ENCODE measurements at regions not wholly inside any gene's neighbourhood (a gene's known extent, or its start where the extent isn't known, plus 50 kb on each side); places are given as distances from the start of the nearest gene placed in this dataset.

DNA sequence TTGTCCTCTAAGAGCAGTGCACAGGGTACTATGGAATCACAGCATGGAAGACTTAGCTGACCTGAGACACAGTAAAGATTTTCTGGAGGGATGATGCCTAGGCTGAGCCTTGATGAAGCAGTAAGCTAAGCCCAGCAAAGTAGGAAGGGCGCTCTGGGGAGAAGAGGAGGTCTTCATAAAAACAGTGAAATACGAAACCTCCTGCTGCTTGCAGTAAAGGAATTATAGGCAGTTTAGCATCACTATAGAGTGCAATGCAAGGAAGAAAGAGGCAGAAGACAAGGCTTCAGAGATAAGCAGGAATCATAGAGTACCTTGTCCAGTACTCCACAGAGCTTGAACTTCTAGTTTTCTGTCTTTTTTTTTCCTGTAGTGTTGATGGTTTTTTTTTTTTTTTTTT, 555.7 kb upstream of the CADM1 start:
- Histone ChIP-seq H3K27ac (ENCODE audit: low read depth, low read length) (no peak overlapping the region), H3K27me3 (ENCODE audit: control insufficient read depth, insufficient read depth, low read length, poor library complexity, severe bottlenecking) (peaks cover 59% of the 10 kb centered on the region), H3K36me3 (ENCODE audit: control insufficient read depth, insufficient read depth, low read length) (no peaks in the 10 kb centered on the region), H3K4me3 (ENCODE audit: low read length) (no peak overlapping the region), H3K9ac (ENCODE audit: extremely low read depth, low read length, poor library complexity, severe bottlenecking) (no peak overlapping the region), H3K9me3 (ENCODE audit: control insufficient read depth, low read length) (no peaks in the 10 kb centered on the region), H3K4me1 (ENCODE audit: control insufficient read depth, insufficient read depth, low read length) (peaks cover 27% of the 10 kb centered on the region)
- Mint-ChIP-seq H3K27ac (no peak overlapping the region), H3K4me1 (peaks cover 47% of the 10 kb centered on the region), H3K36me3 (ENCODE audit: low read depth) (no peaks in the 10 kb centered on the region), H3K27me3 (ENCODE audit: insufficient read depth) (peaks cover 51% of the 10 kb centered on the region), H3K4me3 (no peak overlapping the region), H3K9me3 (no peaks in the 10 kb centered on the region)
- no peak for DNase-seq
- TF ChIP-seq, protein P1, sequence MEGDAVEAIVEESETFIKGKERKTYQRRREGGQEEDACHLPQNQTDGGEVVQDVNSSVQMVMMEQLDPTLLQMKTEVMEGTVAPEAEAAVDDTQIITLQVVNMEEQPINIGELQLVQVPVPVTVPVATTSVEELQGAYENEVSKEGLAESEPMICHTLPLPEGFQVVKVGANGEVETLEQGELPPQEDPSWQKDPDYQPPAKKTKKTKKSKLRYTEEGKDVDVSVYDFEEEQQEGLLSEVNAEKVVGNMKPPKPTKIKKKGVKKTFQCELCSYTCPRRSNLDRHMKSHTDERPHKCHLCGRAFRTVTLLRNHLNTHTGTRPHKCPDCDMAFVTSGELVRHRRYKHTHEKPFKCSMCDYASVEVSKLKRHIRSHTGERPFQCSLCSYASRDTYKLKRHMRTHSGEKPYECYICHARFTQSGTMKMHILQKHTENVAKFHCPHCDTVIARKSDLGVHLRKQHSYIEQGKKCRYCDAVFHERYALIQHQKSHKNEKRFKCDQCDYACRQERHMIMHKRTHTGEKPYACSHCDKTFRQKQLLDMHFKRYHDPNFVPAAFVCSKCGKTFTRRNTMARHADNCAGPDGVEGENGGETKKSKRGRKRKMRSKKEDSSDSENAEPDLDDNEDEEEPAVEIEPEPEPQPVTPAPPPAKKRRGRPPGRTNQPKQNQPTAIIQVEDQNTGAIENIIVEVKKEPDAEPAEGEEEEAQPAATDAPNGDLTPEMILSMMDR (conservative IDR thresholded peaks at IDR 0.05): no peak
- WGBS, 2 experiments (ENCODE audit: insufficient coverage in 1 of 2, insufficient read length in 1 of 2): 62 to 73% methylated on average over 2 of the region's 2 CpGs

DNA sequence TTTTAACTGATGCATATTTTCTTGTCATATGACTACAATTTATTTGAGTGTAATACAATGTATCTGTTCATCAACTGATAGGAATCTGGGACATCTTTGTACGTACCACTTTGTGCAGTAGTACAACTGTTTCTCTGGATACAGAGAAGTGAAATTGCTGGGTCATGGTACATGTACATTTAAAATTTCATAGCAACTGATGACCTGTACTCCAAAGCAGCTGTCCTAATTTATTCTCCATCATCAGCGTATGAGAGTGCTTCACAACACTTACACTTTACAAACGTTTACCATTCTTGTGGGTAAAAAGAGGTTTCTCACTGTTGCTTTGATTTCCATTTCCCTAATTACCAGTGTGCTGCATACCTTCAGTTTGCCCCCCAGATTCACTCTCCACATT, 552.8 kb upstream of the CADM1 start:
- peaks cover 80% of the 10 kb centered on the region for H3K27me3 ChIP-seq (ENCODE audit: control insufficient read depth, insufficient read depth, low read length, poor library complexity, severe bottlenecking)
- no peak overlapping the region for H3K27ac Mint-ChIP-seq
- DNase-seq: no peak
- H3K36me3 Mint-ChIP-seq (ENCODE audit: low read depth): no peaks in the 10 kb centered on the region
- H3K27ac ChIP-seq (ENCODE audit: low read depth, low read length): no peak overlapping the region
- H3K9me3 ChIP-seq (ENCODE audit: control insufficient read depth, low read length): no peaks in the 10 kb centered on the region
- H3K4me1 Mint-ChIP-seq: peaks cover 42% of the 10 kb centered on the region
- H3K9ac ChIP-seq (ENCODE audit: extremely low read depth, low read length, poor library complexity, severe bottlenecking): no peak overlapping the region
- TF ChIP-seq, protein P1 (conservative IDR thresholded peaks at IDR 0.05): no peak
- no peak overlapping the region for H3K4me3 ChIP-seq (ENCODE audit: low read length)
- no peaks in the 10 kb centered on the region for H3K36me3 ChIP-seq (ENCODE audit: control insufficient read depth, insufficient read depth, low read length)
- no peaks in the 10 kb centered on the region for H3K9me3 Mint-ChIP-seq
- peaks cover 12% of the 10 kb centered on the region for H3K4me1 ChIP-seq (ENCODE audit: control insufficient read depth, insufficient read depth, low read length)
- H3K27me3 Mint-ChIP-seq (ENCODE audit: insufficient read depth): peaks cover 65% of the 10 kb centered on the region
- H3K4me3 Mint-ChIP-seq: no peak overlapping the region
- 79 to 90% methylated on average over 2 to 3 of the region's 3 CpGs for WGBS, 2 experiments (ENCODE audit: insufficient coverage in 1 of 2, insufficient read length in 1 of 2)

DNA sequence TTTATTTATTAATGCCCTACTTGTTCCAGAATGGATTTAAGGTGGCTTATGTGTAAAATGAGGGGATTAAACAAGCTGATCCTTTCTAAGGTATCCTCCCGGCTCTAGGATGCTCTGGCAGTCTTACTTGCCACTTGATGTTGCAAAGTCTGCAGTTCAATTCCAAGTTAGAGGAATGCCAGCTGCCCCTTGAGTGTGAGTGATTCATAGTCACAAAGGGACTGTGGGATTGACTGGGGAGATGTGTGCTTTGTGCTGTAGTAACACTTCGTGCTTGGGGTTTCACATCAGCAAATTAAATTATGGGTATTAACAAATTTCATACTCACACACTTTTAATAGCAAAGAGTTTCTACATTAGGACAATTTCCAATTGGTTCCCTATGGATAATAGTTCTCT, 550.8 kb upstream of the CADM1 start:
- Mint-ChIP-seq H3K4me3 (no peak overlapping the region), H3K4me1 (peaks cover 25% of the 10 kb centered on the region), H3K36me3 (ENCODE audit: low read depth) (no peaks in the 10 kb centered on the region), H3K27ac (no peak overlapping the region), H3K27me3 (ENCODE audit: insufficient read depth) (peaks cover 71% of the 10 kb centered on the region), H3K9me3 (no peaks in the 10 kb centered on the region)
- no peak for DNase-seq
- H3K4me1 ChIP-seq (ENCODE audit: control insufficient read depth, insufficient read depth, low read length): no peaks in the 10 kb centered on the region
- no peak overlapping the region for H3K9ac ChIP-seq (ENCODE audit: extremely low read depth, low read length, poor library complexity, severe bottlenecking)
- no peaks in the 10 kb centered on the region for H3K9me3 ChIP-seq (ENCODE audit: control insufficient read depth, low read length)
- H3K27me3 ChIP-seq (ENCODE audit: control insufficient read depth, insufficient read depth, low read length, poor library complexity, severe bottlenecking): peaks cover 87% of the 10 kb centered on the region
- H3K36me3 ChIP-seq (ENCODE audit: control insufficient read depth, insufficient read depth, low read length): no peaks in the 10 kb centered on the region
- TF ChIP-seq, protein P1 (conservative IDR thresholded peaks at IDR 0.05): no peak
- H3K27ac ChIP-seq (ENCODE audit: low read depth, low read length): no peak overlapping the region
- H3K4me3 ChIP-seq (ENCODE audit: low read length): no peak overlapping the region
- 91 to 100% methylated on average over 1 to 2 of the region's 2 CpGs for WGBS, 2 experiments (ENCODE audit: insufficient coverage in 1 of 2, insufficient read length in 1 of 2)

Data from endodermal cell (in vitro differentiated cells).